HepG2 (cell line): ENCODE measurements at regions not wholly inside any gene's neighbourhood (a gene's known extent, or its start where the extent isn't known, plus 50 kb on each side); places are given as distances from the start of the nearest gene placed in this dataset.

ENCODE experiments used
- DMTF1 ChIP-seq: sonication (generic); formaldehyde crosslinking; IDR thresholded peaks from 2 replicates; pipeline ENCODE4 v1.4.0; 2020; ENCODE audit warnings: mild to moderate bottlenecking, missing genetic modification reagents
- MED13 ChIP-seq: sonication (generic); formaldehyde crosslinking; IDR thresholded peaks from 2 replicates; pipeline ENCODE4 v1.5.0; 2020; ENCODE audit warnings: missing genetic modification reagents
- PAXIP1 ChIP-seq: sonication (generic); formaldehyde crosslinking; conservative IDR thresholded peaks from 2 replicates; pipeline ENCODE4 v1.4.0; 2020; ENCODE audit warnings: mild to moderate bottlenecking, missing genetic modification reagents, moderate library complexity
- REST ChIP-seq, 2 experiments: IDR thresholded peaks; 2 replicates each; pipeline ENCODE4 v1.6.1; 2011 to 2012; ENCODE audit warnings: low read length in 2 of 2, borderline replicate concordance in 1 of 2, low read depth in 1 of 2, mild to moderate bottlenecking in 1 of 2, moderate library complexity in 1 of 2
- TOE1 ChIP-seq: sonication (generic); formaldehyde crosslinking; IDR thresholded peaks from 2 replicates; pipeline ENCODE4 v1.4.0; 2020; ENCODE audit warnings: mild to moderate bottlenecking, missing genetic modification reagents
- ZMYM4 ChIP-seq: sonication (generic); formaldehyde crosslinking; IDR thresholded peaks from 2 replicates; pipeline ENCODE4 v1.8.1; 2023; ENCODE audit warnings: mild to moderate bottlenecking, missing genetic modification reagents
- ZNF205 ChIP-seq: IDR thresholded peaks from 2 replicates; pipeline ENCODE4 v1.6.1; 2018; ENCODE audit warnings: missing biosample characterization, missing genetic modification reagents

GRCh38 chr4:173651651-173652282 lies 121.7 kb upstream of the HAND2 start (continued):
- TF ChIP-seq PAXIP1 (no peak), MED13 (CRISPR knock-in tag) (no peak), ZMYM4 (CRISPR knock-in tag) (no peak), DMTF1 (CRISPR knock-in tag) (no peak), TOE1 (no peak), REST (IDR thresholded peaks at IDR 0.05; ENCODE audit: borderline replicate concordance in 1 of 2, low read depth in 1 of 2, low read length in 2 of 2) (no peak), ZNF205 (CRISPR knock-in tag) (no peak)
